ENCODE measurements at regions not wholly inside any gene's neighbourhood (a gene's known extent, or its start where the extent isn't known, plus 50 kb on each side); places are given as distances from the start of the nearest gene placed in this dataset.
"Not testable (repeated sequence)": the region's sequence is repeated elsewhere in the genome, so short reads cannot be mapped to it uniquely, and the experiment has no call there.

DNA sequence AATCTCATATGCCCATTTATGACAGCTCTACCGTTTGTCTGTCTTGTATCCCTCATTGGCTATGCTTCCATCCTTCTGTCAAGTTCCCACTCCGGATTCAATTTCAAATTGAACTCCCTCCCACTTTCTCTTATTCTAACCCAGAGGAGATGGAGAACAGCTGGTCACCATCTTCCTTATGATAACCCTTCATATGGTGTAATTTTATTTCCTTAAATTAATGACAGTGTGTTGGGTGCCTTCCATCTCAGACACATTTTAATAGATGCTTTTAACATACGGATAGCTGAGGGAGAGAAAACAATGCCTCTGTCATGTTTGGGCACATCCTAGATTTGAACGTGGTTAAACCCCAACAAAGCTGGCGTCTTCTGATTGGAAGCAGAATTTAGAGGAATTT, 103.0 kb upstream of the PLXNA2 start:
- DNase-seq (ENCODE audit: low read depth in 2 of 2) = no peak

DNA sequence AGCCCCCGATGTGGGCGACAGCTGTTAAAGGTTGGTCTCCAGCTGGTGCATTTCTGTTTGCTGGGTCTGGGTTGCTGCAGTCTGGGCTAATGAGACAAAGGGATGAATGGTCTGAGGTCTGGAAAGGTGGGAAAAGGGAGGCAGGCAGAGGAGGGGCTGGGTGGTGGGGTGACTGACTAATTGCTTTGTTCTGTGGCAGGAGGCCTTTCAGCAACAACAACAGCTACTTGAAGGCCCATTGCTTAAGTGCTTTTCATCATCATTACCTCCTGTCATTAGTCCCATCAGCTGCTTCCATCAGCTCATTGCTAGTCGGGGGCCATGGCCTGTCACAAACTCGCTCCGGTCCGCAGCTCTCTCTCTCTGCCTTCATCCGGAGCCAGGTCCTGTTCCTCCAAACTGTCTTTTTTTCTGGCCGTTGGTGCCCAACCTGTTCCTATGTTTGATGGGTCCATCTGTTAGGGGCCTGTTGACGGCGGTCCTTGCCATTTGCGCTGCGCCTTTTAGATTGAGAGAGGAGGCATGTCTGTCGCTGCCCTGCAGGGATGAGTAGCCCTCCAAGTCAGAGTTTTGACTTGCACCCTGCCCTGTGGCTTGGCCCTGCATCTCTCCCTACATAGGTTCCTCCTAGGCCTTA, 105.6 kb upstream of the PLXNA2 start:
- no peak for DNase-seq (ENCODE audit: low read depth in 2 of 2)

DNA sequence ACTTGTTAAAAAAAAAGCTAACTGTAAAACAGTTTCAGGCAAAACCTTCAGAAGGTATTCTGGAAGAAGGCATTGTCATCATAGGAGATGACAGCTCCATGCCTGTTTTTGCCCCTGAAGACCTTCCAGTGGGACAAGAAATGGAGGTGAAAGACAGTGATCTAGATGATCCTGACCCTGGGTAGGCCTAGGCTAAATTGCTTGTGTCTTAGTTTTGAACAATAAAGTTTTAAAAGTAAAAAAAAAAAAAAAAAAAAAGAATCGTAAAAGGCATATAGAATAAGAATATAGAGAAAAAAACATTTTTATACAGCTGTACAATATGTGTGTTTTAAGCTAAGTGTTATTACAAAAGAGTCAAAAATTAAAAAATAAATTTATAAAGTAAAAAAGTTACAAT, 106.6 kb upstream of the PLXNA2 start:
- no peak for DNase-seq (ENCODE audit: low read depth in 2 of 2)

DNA sequence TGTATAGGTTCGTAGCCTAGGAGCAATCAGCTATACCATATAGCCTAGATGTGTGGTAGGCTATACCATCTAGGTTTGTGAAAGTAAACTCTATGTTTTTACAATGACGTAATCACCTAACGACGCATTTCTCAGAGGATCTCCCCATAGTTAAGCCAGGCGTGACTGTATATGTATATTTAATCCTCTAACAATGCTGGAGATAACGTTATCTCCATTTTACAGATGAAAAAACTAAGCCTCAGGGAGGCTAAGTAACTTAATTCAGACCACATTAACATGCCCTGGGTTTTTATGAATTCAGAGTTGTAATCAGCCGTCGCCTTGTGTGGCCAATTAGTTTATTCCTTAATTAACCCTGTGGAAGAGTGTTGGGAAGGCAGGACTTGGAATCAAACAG, 107.7 kb upstream of the PLXNA2 start:
- no peak for DNase-seq (ENCODE audit: low read depth in 2 of 2)

DNA sequence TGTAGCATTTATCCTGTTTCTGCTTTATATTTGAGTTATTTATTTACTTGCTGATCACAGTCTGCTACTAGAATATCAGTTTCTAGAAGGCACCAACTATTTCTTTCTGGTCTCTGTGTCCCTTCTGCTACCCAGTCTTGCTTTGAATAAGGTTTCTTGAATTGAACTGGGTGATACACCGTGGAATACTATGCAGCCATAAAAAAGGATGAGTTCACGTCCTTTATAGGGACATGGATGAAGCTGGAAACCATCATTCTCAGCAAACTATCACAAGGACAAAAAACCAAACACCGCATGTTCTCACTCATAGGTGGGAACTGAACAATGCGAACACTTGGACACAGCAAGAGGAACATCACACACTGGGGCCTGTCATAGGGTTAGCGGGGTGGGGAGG, 109.6 kb upstream of the PLXNA2 start:
- DNase-seq (ENCODE audit: low read depth in 2 of 2) = not testable (repeated sequence)

DNA sequence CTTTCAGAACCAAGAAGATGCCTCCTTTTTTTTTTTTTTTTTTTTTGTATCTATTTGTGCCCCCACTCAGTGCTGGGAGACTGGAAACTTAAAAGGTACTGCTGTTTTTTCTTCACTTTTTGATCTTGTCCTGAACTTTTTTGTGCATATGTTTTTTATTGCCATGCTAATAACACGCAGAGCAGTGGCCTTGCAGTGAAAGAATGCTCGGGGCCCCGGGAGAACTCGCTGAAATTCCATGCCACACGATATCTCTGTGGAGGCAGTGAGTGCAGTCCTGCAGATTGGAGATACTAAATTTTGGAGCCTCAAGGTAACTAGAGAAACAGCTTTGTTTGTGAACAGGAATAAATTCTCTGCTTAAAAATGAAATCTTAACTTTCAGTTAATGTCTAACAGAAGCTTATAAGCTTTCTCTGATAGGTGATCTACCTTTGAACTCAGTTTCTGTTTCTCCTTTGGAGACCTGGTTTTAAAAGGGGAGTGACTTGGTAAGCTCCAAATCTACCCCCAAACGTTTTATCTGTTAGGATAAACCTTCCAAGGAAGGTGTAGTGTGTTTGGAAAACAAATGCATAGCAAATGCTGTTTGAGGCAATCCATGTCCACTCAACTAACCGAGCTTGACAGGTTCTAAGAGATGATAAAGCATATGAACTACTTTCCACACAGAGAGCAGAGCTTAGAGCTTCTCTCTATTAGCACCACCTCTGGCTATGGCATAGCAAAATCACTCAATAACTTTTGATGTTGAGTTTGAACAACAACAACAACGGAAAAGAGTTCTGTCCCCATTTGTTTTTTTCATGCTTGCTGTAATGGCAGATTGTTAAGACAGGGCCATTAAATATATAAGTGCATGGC, 113.7 kb upstream of the PLXNA2 start:
- no peak for DNase-seq (ENCODE audit: low read depth in 2 of 2)

DNA sequence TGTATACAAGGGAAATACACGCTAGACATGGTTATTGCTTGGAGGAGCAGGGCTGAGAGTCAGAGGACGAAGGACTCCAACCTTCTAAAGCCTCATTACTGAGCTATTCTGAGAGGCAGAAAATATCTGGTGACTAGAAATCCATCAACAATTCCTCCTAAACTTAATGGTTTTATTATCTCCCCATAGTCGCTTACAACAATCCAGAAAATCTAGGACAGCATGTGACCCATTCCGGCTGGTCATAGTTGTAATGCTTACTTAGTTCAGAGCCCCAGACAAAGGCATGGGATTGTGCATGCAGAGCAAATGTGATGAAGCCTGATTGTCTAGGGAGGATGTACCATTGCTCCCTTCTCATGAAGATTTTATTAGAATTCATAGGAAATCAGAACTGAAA, 114.5 kb upstream of the PLXNA2 start:
- DNase-seq (ENCODE audit: low read depth in 2 of 2) = no peak

DNA sequence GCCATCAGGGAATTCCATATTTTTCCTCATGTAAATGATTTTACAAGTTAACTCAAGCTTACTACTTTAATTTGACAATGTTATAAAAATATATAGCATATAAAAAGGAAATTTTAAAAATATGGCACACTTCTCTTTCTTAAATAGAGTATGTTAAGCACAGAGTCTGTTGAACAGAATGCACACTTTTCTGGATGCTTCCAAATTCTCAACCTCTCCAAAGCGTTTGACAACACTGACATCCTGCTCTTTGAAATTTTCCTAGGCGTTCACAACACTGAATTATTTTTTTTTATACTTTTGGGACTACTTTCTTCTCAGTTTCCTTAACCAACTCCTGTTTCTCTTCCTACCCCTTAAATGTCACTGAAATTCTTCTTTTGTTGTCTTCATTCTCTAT, 117.8 kb upstream of the PLXNA2 start:
- DNase-seq (ENCODE audit: low read depth in 2 of 2) = no peak

DNA sequence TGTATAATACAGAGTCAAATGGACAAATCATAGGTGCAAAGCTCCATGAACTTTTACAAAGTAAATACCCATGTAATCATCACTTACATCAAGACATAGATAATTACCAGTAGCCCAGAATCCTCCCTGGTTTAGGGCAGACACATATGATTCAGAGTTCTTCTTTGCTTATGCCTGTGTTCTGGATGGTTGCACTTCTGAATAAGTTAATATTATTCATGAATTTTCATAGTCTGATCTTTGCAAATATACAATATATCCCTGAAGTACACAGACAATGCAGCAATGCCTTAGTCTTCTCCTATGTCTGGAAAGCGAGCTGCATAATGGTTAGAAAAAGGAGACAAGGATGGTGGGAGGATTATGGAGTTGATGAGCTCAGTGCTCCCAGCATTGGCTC, 122.4 kb upstream of the PLXNA2 start:
- DNase-seq (ENCODE audit: low read depth in 2 of 2) = no peak

DNA sequence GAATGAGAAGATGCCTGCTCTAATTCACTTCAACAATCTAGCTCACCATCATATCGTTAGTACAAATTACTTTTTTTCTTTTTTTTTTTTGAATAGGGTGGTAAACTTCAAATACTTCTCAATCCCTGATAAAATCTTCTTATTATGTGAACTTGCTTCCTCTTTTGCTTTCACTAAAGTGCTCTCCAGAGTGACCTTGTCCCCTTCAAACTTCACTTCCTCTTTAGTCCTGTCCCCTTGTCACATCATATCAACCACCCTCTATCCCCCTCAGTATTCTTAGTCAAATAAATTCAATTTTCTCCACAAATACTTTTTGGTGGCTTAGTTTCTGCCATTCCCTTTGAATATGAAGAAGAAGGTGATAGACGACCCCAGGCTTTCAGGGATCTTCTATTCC, 124.9 kb upstream of the PLXNA2 start:
- DNase-seq (ENCODE audit: low read depth in 2 of 2) = no peak

DNA sequence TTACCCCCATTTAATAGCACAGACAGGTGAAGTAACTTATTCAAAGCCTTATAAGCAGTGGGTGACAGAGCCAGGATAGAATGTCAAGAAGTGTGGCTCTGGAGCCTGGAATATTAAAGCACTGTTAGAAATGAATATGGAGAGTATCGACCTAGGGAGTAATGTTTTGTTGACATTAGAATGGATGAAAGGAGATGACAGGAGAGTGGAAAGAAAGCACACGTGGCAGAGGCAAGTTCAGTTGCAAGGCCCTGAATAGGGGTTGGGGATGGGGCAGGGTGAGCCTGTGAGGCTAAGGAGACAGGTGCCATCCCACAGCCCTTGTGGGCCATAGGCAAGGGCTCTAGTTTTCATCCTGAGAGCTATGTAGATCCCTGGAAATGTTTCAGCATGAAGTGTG, 125.5 kb upstream of the PLXNA2 start:
- DNase-seq (ENCODE audit: low read depth in 2 of 2) = no peak

DNA sequence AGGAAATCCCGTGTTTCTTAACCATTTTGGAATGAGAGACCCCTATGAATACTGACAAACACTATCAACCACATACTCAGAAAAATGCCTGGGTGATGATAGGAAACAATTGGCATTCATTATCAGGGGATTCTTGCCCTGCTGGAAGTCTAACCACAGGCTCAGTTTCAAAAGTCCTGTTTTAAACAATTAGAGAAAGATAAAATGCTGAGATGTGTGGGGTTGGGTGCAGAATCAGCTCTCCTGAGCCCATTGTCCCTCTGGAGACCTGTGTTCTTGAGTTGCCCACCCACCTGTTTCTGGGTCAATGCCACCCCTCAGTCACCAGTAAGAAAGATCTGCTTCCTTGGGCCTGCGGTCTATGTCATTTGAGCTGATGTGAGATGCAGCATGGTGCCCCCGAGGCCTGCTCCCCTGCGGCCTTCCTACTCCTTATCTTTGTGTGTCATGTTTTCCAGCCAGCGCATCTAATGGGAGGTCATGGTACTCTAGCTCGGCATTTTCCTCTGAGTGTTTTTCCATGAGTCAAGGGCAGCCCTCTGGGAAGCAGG, 130.3 kb upstream of the PLXNA2 start:
- DNase-seq (ENCODE audit: low read depth in 2 of 2) = no peak

DNA sequence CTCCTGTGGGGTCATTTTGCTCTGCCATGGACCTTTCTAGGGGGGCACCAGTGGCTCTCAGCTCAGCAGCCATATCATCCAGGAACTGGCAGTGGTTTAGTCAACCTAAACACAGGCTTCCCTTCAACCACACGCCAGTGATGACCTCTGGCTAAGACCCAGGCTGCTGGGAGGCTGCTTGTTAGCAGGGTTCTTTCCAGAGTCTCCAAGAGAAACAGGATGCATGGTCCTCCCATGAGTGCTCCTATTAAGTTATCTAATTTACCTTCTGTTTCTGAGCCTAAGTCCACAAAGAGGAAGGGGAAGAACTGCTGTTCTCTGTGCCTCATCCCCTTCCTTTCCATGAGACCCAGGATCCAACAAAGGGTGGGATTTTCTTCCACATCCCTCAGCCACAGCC, 137.3 kb upstream of the PLXNA2 start:
- DNase-seq (ENCODE audit: low read depth in 2 of 2) = no peak

DNA sequence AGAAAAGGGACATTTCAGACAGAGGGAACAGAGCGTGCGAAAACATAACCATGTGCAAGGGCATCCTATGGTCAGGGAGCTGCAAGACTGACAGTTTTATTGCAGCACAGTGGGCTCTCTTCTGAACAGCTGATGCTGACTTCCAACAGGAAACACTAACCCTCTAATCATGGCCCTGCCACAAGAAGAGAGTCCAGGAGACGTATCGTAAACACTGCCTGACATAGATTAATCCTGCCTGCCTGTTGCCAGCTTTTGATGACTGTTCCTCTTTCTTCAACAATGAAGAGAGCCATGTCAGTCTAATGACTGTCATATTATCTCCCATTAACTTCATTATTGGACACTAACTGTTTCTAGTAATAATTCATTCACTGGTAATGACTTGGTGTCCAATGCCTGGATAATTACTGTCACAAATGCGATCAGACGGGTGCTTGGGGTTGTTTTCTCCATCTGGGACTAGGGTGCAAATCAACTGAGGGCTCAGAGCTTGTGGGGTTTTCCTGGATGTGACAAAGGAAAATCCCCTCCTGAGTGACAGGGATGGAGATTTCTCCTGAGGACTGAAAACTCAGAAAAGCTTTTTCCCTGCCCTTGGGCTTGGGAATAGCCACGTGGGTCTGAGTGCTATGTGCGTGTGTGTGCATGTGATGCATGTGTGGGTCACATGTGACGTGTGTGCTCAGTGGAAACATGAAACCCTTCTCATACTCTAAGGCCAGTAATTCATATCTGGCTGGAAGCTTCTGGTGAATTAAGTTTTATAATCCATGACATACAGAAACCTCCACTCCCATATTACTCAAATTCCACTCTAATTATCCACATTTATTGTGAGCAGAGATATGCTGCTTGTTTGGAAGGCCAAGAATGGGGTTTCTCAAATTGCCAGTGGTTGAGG, 144.0 kb upstream of the PLXNA2 start:
- no peak for DNase-seq (ENCODE audit: low read depth in 2 of 2)

DNA sequence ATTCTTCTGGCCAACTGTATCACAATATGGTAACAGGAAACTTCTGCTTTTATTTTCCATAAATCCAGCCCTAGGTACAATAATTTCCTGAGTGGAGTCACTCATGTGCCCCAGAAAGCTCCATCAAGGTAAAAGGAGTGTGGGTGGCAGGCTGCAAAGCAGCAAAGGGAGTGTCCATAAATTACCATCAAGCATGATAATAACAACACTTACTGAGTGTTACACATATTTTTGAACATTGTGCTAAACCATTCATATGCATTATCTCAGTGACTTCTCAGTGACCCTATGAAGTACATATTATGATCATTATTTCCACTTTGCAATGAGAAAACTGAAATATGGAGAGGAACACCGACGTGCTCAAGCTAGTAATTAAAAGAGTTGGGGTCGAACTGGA, 149.2 kb upstream of the PLXNA2 start:
- DNase-seq (ENCODE audit: low read depth in 2 of 2) = no peak

DNA sequence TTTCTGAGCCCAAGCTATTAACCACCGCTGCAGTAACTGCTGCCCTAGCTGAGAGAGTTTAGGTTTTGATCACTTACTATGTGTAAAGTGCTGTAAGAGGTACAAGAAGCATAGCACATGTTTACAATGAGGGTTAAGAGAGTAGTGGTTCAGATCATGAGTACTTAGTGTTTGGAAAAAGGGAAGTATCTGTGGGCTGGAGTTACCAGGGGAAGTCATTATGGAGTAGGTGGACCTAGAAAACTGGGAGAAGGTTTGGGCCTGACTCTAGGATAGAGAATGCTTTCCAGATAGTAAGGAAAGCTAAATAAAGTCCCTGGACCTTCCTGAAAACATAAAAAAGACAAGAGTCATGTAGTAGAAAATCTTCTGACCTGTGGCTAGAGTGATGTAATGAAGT, 149.6 kb upstream of the PLXNA2 start:
- no peak for DNase-seq (ENCODE audit: low read depth in 2 of 2)

DNA sequence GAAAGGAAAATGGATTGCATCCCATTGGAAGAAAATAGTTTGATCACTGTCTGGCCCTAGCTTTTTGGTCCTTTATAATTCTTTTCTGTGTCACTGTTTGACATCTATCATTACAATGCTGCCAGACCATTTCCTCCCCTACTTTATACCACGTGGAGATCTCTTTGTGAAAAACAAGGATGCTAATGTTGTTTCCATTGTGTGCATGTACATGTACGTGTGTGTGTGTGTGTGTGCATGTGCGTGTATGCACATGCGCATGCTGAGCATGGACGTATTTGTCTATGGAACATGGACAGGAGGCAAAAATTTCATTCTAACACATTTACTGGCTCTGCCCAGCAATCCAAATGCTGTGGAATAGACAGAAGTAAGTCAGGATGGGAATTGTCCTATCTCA, 153.1 kb upstream of the PLXNA2 start:
- DNase-seq (ENCODE audit: low read depth in 2 of 2) = no peak

DNA sequence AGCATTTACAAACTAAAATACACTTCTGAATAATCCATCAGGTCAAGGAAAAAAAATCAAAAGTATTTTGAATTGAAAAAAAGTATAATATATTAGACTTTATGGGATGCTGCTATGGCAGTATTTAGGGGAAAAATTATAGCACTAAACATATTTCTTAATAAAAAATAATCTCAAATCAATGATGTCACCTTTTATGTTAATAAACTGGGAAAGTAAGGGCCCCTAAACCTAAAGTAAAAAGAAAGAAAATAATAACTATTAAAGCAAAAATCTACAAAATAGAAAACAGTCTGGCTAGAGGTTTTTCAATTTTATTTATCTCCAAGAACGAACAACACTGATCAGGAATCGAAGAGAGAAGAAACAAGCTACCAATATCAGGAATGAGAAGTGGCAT, 160.8 kb upstream of the PLXNA2 start:
- no peak for DNase-seq (ENCODE audit: low read depth in 2 of 2)

DNA sequence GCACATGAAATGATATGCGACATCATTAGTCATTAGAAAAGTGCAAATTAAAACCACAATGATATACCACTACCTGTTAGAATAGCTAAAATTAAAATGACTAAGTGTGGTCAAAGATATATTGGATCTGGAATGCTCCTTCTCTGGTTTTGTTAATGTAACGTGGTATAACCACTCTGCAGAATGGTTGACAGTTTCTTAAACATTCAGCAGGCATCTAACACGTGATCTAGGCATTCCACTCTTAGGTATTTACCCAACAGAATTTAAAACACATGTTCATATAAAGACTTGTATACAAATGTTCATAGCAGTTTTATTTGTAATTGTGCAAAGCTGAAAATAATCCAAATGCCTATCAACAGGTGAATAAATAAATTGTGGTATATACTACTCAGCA, 165.0 kb upstream of the PLXNA2 start:
- DNase-seq (ENCODE audit: low read depth in 2 of 2) = no peak

DNA sequence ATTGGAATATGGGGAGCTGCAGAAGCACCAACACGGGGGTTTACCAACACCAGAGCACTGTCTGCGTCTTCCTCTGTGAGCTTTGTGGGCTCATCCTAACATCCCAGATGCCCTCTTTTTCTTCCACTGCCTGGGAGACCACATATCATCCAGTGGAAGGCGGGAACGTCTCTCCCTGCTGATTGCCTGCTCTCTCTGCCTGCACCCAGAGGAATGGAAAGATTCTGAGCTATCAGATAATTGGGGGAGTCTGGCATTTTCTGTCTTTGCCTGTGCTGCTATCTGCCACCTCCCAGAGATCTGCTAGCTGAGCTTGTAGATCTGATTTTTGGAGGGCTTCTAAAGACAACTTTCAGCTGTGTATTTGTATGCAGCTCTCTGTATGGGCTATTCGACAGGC, 166.2 kb upstream of the PLXNA2 start:
- no peak for DNase-seq (ENCODE audit: low read depth in 2 of 2)

DNA sequence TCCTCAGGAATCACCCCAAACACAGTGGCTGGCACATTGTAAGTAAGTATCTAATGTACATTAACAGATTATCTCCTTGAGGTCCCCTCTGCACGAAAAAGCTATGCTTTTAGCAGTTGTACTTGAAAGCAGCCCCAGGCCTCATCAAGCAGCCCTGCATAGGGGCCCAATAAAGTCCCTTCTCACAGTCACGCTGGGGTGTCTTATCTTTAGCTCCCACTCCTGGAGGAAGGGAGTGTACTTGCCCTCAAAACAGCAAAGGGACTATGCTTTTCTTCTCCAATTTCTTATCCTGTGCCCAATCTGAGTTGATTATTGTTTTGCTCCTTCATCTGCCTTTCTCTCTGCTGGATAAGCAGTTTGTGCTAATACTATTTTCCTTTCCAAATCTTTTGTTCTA, 168.8 kb upstream of the PLXNA2 start:
- no peak for DNase-seq (ENCODE audit: low read depth in 2 of 2)

DNA sequence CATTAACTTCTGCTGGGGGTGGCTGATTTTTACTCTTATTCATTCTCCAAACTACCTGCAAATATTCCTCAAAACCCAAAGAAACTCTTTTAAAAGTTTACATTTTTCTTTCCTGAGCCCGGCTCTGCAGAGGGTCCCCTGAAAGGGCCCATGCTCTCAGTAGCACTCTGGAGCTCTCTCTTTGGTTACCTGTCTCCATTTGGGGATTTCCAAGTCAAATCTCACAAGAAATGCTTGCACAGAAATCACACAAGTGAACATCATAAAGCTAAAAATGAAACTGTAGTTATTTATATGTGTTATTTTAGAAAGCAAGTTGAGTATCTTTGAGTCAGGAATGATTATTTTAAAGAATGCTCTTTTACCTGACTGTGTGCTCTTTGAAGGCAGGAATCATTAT, 174.5 kb upstream of the PLXNA2 start:
- DNase-seq (ENCODE audit: low read depth in 2 of 2) = no peak
